ENCODE measurements at regions not wholly inside any gene's neighbourhood (a gene's known extent, or its start where the extent isn't known, plus 50 kb on each side); places are given as distances from the start of the nearest gene placed in this dataset.

- TF ChIP-seq POLR2AphosphoS5 (IDR thresholded peaks at IDR 0.05), result no peak
- no peak for TF ChIP-seq POLR2A (IDR thresholded peaks at IDR 0.05)
- no peak for TF ChIP-seq CTCF (IDR thresholded peaks at IDR 0.05)
Measured at GRCh38 chr2:187057466-187057865, 208.5 kb upstream of the ZSWIM2 start.

Measured in gastroesophageal sphincter (tissue), 3 donors.